NCI-H82 treated with DMSO at 0.1 percent for 48 hours (cell line): ENCODE measurements at regions not wholly inside any gene's neighbourhood (a gene's known extent, or its start where the extent isn't known, plus 50 kb on each side); places are given as distances from the start of the nearest gene placed in this dataset.

ENCODE experiments used
- DNase-seq: peaks from one replicate; lab custom pipeline; 2025; ENCODE audit not compliant: unreplicated experiment; lab: John Stamatoyannopoulos, UW

- no peak for DNase-seq
Observed at GRCh38 chr1:47627016-47627415, 189.2 kb downstream of the FOXD2 start.

GRCh38 chr1:47627471-47628370 lies 189.9 kb downstream of the FOXD2 start:
- DNase-seq, result peak; percentile 69

GRCh38 chr1:47629201-47629600 lies 191.4 kb downstream of the FOXD2 start:
- no peak for DNase-seq

GRCh38 chr1:47630346-47630745 lies 192.5 kb downstream of the FOXD2 start:
- no peak for DNase-seq

GRCh38 chr1:47631411-47631995 lies 193.7 kb downstream of the FOXD2 start:
- no peak for DNase-seq

GRCh38 chr1:47635111-47635510 lies 197.3 kb downstream of the FOXD2 start:
- no peak for DNase-seq

- DNase-seq, result no peak
Observed at GRCh38 chr1:47635597-47635996, 197.8 kb downstream of the FOXD2 start.

GRCh38 chr1:47637111-47637685 lies 199.4 kb downstream of the FOXD2 start:
- no peak for DNase-seq

- no peak for DNase-seq
Observed at GRCh38 chr1:47638240-47638639, 200.4 kb downstream of the FOXD2 start.

GRCh38 chr1:47638713-47639112 lies 200.9 kb downstream of the FOXD2 start:
- no peak for DNase-seq

- DNase-seq, result no peak
Observed at GRCh38 chr1:47643306-47644211, 205.7 kb downstream of the FOXD2 start.

- DNase-seq, result no peak
Observed at GRCh38 chr1:47644212-47644573, 206.3 kb downstream of the FOXD2 start.

- no peak for DNase-seq
Observed at GRCh38 chr1:47645151-47645550, 207.3 kb downstream of the FOXD2 start.

GRCh38 chr1:47646676-47647075 lies 208.8 kb downstream of the FOXD2 start:
- DNase-seq, result no peak

- no peak for DNase-seq
Observed at GRCh38 chr1:47647327-47647845, 209.5 kb downstream of the FOXD2 start.

GRCh38 chr1:47650205-47650604 lies 212.4 kb downstream of the FOXD2 start:
- DNase-seq, result no peak

- DNase-seq, result no peak
Observed at GRCh38 chr1:47650611-47651010, 212.8 kb downstream of the FOXD2 start.

- no peak for DNase-seq
Observed at GRCh38 chr1:47651311-47652089, 213.7 kb downstream of the FOXD2 start.

GRCh38 chr1:47655521-47656300 lies 217.9 kb downstream of the FOXD2 start:
- DNase-seq, result no peak
